VCaP (cell line): ENCODE measurements at regions not wholly inside any gene's neighbourhood (a gene's known extent, or its start where the extent isn't known, plus 50 kb on each side); places are given as distances from the start of the nearest gene placed in this dataset.

ENCODE experiments used
- H3K27ac ChIP-seq: fragments of 450-650 bp; 2 replicates; pipeline ENCODE4 v1.5.1; 2017
- CTCF ChIP-seq: fragments of 450-650 bp; conservative IDR thresholded peaks from 2 replicates; pipeline ENCODE4 v1.5.1; 2017; ENCODE audit warnings: mild to moderate bottlenecking, moderate library complexity

GRCh38 chrX:84715315-84715714 is 213.1 kb upstream of the HDX start:
- H3K27ac ChIP-seq, result no peak overlapping the region
- no peak for TF ChIP-seq CTCF

GRCh38 chrX:84717343-84717742 is 215.1 kb upstream of the HDX start:
- TF ChIP-seq CTCF, result no peak
- no peak overlapping the region for H3K27ac ChIP-seq

DNA sequence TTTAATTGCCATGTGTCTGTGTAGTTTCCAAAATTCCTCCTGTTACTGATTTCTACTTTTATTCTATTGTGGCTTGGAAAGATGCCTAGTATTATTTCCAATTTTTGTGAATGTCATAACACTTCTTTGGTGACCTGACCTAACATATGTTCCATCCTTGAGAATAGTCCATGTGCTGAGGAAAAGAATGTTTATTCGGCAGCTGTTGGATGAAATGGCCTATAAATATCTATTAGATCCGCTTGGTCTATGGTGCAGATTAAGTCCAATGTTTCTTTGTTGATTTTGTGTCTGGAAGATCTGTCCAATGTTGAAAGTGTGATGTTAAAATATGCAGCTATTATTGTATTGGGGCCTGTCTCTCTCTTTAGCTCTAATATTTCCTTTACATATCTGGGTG is 219.2 kb upstream of the HDX start:
- H3K27ac ChIP-seq, result no peak overlapping the region
- no peak for TF ChIP-seq CTCF

GRCh38 chrX:84724576-84724975 is 222.3 kb upstream of the HDX start:
- no peak overlapping the region for H3K27ac ChIP-seq
- TF ChIP-seq CTCF, result no peak

DNA sequence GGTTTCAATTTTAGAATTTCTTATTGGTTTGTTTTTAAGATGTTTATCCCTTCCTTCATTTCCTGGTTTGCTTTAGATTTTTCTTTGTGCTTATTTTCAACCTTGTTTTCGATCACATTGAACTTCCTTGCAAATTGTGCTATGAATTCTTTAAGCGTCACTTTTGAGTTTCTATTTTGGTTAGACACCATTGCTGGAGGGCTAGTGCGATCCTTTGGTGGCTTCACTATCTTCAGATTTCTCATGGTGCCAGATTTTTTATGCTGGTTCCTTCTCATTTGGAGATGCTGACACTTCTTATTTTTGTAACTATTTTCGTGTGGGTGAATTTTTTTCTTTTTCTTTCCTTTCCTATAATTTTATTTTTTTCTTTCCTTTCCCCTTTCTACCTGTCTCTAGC is 227.2 kb upstream of the HDX start:
- no peak overlapping the region for H3K27ac ChIP-seq
- TF ChIP-seq CTCF, result no peak

DNA sequence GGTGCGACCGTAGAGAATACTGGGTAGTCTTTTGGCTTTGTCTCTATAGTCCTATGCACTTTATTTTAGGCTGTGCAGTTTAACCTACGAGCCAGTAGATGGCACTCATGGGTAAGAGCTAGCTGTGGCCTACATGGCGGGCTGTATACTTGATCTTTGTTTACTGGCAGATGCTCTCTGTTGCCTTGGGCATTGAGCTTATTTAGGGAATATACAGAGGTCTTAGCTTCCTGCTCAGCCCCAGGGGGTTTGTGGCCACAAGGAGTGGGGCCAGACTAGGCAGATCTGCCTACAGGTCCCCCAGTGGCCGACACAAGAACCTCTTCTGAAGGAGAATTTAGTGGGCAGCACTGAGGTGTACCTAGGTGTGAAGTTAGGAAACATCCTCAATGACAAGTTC is 227.6 kb upstream of the HDX start:
- TF ChIP-seq CTCF, result peak; percentile 86
- no peak overlapping the region for H3K27ac ChIP-seq

DNA sequence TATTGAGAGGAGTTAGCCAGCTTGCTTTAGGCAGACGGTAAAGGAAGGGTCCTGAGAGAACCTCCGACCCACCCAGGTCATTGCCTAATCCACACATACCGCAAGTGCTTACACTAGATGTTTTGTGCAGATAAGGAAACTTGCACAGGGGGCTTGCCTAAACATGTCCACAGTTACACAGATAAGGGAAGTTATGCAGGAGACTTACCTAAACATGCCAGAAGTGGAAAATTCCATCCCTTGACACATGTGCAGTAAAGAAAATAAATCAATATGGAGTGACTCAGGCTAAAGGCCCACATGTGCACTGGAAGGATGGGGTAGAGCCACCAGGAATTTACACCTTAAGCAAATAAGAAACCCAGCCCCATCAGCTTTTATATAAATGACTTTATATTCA is 232.8 kb upstream of the HDX start:
- no peak for TF ChIP-seq CTCF
- no peak overlapping the region for H3K27ac ChIP-seq

DNA sequence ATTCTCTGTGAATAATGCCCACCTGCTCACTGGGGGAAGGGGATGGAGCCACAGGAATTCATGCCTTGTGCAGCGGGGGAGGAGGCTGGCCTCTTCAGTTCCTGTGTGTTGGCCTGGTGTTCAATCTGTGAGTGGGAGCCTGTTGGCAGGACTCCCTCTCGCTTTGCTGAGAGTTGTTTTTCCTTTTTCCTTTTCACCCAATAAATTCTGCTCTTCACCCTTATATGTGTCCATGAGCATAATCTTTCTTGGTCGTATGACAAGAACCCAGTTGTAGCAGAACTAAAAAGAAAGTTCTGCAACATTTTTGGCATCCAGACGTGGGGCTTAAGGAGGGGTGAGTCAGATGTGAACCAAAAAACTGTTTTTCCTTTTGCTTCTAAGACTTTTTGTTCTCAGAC is 235.2 kb upstream of the HDX start:
- TF ChIP-seq CTCF, result no peak
- H3K27ac ChIP-seq, result no peak overlapping the region
